Stimulated activated CD8-positive, alpha-beta memory T cell treated with anti-CD3 and anti-CD28 coated beads, Interleukin-4, amount 100 ng/mL, for 48 hours (primary cell): ENCODE measurements at regions not wholly inside any gene's neighbourhood (a gene's known extent, or its start where the extent isn't known, plus 50 kb on each side); places are given as distances from the start of the nearest gene placed in this dataset.
"Not testable (repeated sequence)": the region's sequence is repeated elsewhere in the genome, so short reads cannot be mapped to it uniquely, and the experiment has no call there.

Experiments
- DNase-seq: peaks from one replicate; pipeline ENCODE4 v3.0.0-alpha.2; 2020

- not testable (repeated sequence) for DNase-seq
Measured at GRCh38 chr1:120232834-120233660, 56.7 kb upstream of the SEC22B start.

GRCh38 chr1:120229835-120230234 lies 53.5 kb upstream of the SEC22B start:
- DNase-seq: not testable (repeated sequence)
